ENCODE measurements at regions not wholly inside any gene's neighbourhood (a gene's known extent, or its start where the extent isn't known, plus 50 kb on each side); places are given as distances from the start of the nearest gene placed in this dataset.

DNA sequence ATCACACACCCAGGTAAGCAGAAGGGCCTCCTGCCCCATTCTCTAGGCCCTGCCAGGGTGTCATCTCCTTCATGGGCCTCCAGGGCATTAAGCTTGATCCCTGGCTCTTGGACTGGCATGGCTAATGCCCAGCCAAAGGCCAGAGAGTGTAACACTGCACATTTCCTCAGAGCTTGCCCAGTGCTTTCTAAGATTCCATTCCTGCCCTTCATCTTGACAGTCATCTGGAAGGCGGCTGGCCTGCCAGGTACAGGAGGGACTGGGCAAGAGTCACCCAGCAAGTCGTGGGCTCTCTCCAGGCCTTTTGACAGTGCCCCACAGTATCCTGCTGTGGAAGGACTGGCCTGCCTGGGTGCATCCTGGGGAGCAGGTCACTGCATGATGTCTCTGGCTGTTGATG is 268.9 kb downstream of the HAUS1 start:
- TF ChIP-seq, protein P1, sequence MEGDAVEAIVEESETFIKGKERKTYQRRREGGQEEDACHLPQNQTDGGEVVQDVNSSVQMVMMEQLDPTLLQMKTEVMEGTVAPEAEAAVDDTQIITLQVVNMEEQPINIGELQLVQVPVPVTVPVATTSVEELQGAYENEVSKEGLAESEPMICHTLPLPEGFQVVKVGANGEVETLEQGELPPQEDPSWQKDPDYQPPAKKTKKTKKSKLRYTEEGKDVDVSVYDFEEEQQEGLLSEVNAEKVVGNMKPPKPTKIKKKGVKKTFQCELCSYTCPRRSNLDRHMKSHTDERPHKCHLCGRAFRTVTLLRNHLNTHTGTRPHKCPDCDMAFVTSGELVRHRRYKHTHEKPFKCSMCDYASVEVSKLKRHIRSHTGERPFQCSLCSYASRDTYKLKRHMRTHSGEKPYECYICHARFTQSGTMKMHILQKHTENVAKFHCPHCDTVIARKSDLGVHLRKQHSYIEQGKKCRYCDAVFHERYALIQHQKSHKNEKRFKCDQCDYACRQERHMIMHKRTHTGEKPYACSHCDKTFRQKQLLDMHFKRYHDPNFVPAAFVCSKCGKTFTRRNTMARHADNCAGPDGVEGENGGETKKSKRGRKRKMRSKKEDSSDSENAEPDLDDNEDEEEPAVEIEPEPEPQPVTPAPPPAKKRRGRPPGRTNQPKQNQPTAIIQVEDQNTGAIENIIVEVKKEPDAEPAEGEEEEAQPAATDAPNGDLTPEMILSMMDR (IDR thresholded peaks at IDR 0.05; ENCODE audit: low read depth, low read length, poor library complexity, severe bottlenecking) = no peak
- no peak for TF ChIP-seq EZH2phosphoT487 (IDR thresholded peaks at IDR 0.05; ENCODE audit: borderline replicate concordance, low read length)

All from DOHH2 (cell line).